ENCODE measurements at regions not wholly inside any gene's neighbourhood (a gene's known extent, or its start where the extent isn't known, plus 50 kb on each side); places are given as distances from the start of the nearest gene placed in this dataset.
"Not testable (repeated sequence)": the region's sequence is repeated elsewhere in the genome, so short reads cannot be mapped to it uniquely, and the experiment has no call there.

GRCh38 chr3:101913168-101913567 is 63.9 kb downstream of the NFKBIZ start:
- Histone ChIP-seq H3K27ac (ENCODE audit: low read depth, low read length, poor library complexity, severe bottlenecking) (no peak overlapping the region), H3K4me3 (ENCODE audit: low read depth, low read length, poor library complexity, severe bottlenecking) (no peak overlapping the region), H3K4me1 (ENCODE audit: insufficient read depth, low read length, poor library complexity, severe bottlenecking) (no peaks in the 10 kb centered on the region), H3K9me2 (ENCODE audit: insufficient read depth, low read length) (no peaks in the 10 kb centered on the region), H3K79me2 (ENCODE audit: insufficient read depth, low read depth, low read length) (no peaks in the 10 kb centered on the region), H2AFZ (ENCODE audit: low read length) (peak overlapping the region; percentile 44; the same call in 1 of the 2 replicates), H3K9me3 (ENCODE audit: low read length) (0 out of 2 replicates have a peak, but pooled peaks cover 5% of the 10 kb centered on the region), H3K4me2 (ENCODE audit: low read length) (no peak overlapping the region), H3K36me3 (ENCODE audit: insufficient read depth, low read length) (no peaks in the 10 kb centered on the region), H4K20me1 (ENCODE audit: insufficient read depth, low read length) (no peaks in the 10 kb centered on the region)
- no TSS peak for BruUV-seq (replicated peaks)
- ChIA-PET POLR2A (no interaction called here), CTCF (ENCODE audit: unreplicated experiment) (no interaction called here)
- DNase-seq (ENCODE audit: low spot score) = no peak
- intact Hi-C loops (cut with micrococcal nuclease; ENCODE audit: unreplicated experiment) = no loop called here
- TF ChIP-seq, protein P1, sequence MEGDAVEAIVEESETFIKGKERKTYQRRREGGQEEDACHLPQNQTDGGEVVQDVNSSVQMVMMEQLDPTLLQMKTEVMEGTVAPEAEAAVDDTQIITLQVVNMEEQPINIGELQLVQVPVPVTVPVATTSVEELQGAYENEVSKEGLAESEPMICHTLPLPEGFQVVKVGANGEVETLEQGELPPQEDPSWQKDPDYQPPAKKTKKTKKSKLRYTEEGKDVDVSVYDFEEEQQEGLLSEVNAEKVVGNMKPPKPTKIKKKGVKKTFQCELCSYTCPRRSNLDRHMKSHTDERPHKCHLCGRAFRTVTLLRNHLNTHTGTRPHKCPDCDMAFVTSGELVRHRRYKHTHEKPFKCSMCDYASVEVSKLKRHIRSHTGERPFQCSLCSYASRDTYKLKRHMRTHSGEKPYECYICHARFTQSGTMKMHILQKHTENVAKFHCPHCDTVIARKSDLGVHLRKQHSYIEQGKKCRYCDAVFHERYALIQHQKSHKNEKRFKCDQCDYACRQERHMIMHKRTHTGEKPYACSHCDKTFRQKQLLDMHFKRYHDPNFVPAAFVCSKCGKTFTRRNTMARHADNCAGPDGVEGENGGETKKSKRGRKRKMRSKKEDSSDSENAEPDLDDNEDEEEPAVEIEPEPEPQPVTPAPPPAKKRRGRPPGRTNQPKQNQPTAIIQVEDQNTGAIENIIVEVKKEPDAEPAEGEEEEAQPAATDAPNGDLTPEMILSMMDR (conservative IDR thresholded peaks at IDR 0.05; ENCODE audit: low read length) = no peak
- no peak for TF ChIP-seq EZH2phosphoT487 (IDR thresholded peaks at IDR 0.05; ENCODE audit: borderline replicate concordance, low read depth, low read length)

DNA sequence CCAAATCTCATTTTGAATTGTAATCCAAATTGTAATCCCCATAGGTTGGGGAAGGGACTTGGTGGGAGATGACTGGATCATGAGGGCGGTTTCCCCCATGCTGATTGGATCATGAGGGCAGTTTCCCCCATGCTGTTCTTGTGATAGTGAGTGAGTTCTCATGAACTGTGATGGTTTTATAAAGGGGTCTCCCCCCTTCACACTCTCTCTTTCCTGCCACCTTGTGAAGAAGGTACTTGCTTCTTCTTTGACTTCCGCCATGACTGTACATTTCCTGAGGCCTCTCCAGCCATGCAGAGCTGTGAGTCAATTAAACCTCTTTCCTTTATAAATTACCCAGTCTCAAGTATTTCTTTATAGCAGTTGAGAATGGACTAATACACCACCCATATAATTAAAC is 68.4 kb downstream of the NFKBIZ start:
- intact Hi-C loops (cut with micrococcal nuclease; ENCODE audit: unreplicated experiment); H3K4me2 ChIP-seq (ENCODE audit: low read length); H4K20me1 ChIP-seq (ENCODE audit: insufficient read depth, low read length); H3K9me3 ChIP-seq (ENCODE audit: low read length); H3K36me3 ChIP-seq (ENCODE audit: insufficient read depth, low read length); DNase-seq (ENCODE audit: low spot score); H3K9me2 ChIP-seq (ENCODE audit: insufficient read depth, low read length); CTCF ChIA-PET (ENCODE audit: unreplicated experiment); H3K27ac ChIP-seq (ENCODE audit: low read depth, low read length, poor library complexity, severe bottlenecking); H3K4me3 ChIP-seq (ENCODE audit: low read depth, low read length, poor library complexity, severe bottlenecking); BruUV-seq (replicated peaks); H3K4me1 ChIP-seq (ENCODE audit: insufficient read depth, low read length, poor library complexity, severe bottlenecking); H3K79me2 ChIP-seq (ENCODE audit: insufficient read depth, low read depth, low read length); H2AFZ ChIP-seq (ENCODE audit: low read length): not testable (repeated sequence)
- POLR2A ChIA-PET = interaction anchor here (1.1 to 1.9 kb wide), 2 partner anchors 15 to 17 kb away, joined by 4 to 5 read pairs; no protein-coding TSS in a partner anchor

DNA sequence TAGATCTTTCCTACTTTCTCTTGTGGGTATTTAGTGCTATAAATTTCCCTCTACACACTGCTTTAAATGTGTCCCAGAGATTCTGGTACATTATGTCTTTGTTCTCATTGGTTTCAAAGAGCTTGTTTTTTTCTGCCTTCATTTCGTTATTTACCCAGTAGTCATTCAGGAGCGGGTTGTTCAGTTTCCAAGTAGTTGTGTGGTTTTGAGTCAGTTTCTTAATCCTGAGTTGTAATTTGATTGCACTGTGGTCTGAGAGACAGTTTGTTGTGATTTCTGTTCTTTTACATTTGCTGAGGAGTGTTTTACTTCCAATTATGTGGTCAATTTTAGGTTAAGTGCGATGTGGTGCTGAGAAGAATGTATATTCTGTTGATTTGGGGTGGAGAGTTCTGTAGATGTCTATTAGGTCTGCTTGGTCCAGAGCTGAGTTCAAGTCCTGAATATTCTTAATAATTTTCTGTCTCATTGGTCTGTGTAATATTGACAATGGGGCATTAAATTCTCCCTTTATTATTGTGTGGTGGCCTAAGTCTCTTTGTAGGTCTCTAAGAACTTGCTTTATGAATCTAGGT is 72.9 kb downstream of the NFKBIZ start:
- DNase-seq (ENCODE audit: low spot score); H3K36me3 ChIP-seq (ENCODE audit: insufficient read depth, low read length); CTCF ChIA-PET (ENCODE audit: unreplicated experiment); H3K4me2 ChIP-seq (ENCODE audit: low read length); H3K9me2 ChIP-seq (ENCODE audit: insufficient read depth, low read length); intact Hi-C loops (cut with micrococcal nuclease; ENCODE audit: unreplicated experiment); H4K20me1 ChIP-seq (ENCODE audit: insufficient read depth, low read length); H3K4me3 ChIP-seq (ENCODE audit: low read depth, low read length, poor library complexity, severe bottlenecking); BruUV-seq (replicated peaks); H3K79me2 ChIP-seq (ENCODE audit: insufficient read depth, low read depth, low read length); H2AFZ ChIP-seq (ENCODE audit: low read length); H3K9me3 ChIP-seq (ENCODE audit: low read length); H3K27ac ChIP-seq (ENCODE audit: low read depth, low read length, poor library complexity, severe bottlenecking); H3K4me1 ChIP-seq (ENCODE audit: insufficient read depth, low read length, poor library complexity, severe bottlenecking): not testable (repeated sequence)
- POLR2A ChIA-PET = interaction anchor here (0.6 to 0.8 kb wide), 3 partner anchors 11 to 29 kb away, joined by 3 to 6 read pairs (median 3); no protein-coding TSS in a partner anchor

- H3K4me1 ChIP-seq (ENCODE audit: insufficient read depth, low read length, poor library complexity, severe bottlenecking); BruUV-seq (replicated peaks); H4K20me1 ChIP-seq (ENCODE audit: insufficient read depth, low read length); H3K79me2 ChIP-seq (ENCODE audit: insufficient read depth, low read depth, low read length); H3K9me2 ChIP-seq (ENCODE audit: insufficient read depth, low read length); H3K9me3 ChIP-seq (ENCODE audit: low read length); H3K27ac ChIP-seq (ENCODE audit: low read depth, low read length, poor library complexity, severe bottlenecking); DNase-seq (ENCODE audit: low spot score); H3K36me3 ChIP-seq (ENCODE audit: insufficient read depth, low read length); intact Hi-C loops (cut with micrococcal nuclease; ENCODE audit: unreplicated experiment); CTCF ChIA-PET (ENCODE audit: unreplicated experiment); H3K4me3 ChIP-seq (ENCODE audit: low read depth, low read length, poor library complexity, severe bottlenecking); H3K4me2 ChIP-seq (ENCODE audit: low read length): not testable (repeated sequence)
- POLR2A ChIA-PET = interaction anchor here (1.1 to 3.0 kb wide), 2 partner anchors 8 to 12 kb away, joined by 3 to 20 read pairs; no protein-coding TSS in a partner anchor
- H2AFZ ChIP-seq (ENCODE audit: low read length) = peak overlapping the region; percentile 54; the same call in 1 of the 2 replicates
These were observed 75.3 kb downstream of the NFKBIZ start for GRCh38 chr3:101924621-101925020.

- H4K20me1 ChIP-seq (ENCODE audit: insufficient read depth, low read length); DNase-seq (ENCODE audit: low spot score); intact Hi-C loops (cut with micrococcal nuclease; ENCODE audit: unreplicated experiment); H3K27ac ChIP-seq (ENCODE audit: low read depth, low read length, poor library complexity, severe bottlenecking); H3K4me2 ChIP-seq (ENCODE audit: low read length); H3K4me1 ChIP-seq (ENCODE audit: insufficient read depth, low read length, poor library complexity, severe bottlenecking); H3K36me3 ChIP-seq (ENCODE audit: insufficient read depth, low read length); H3K4me3 ChIP-seq (ENCODE audit: low read depth, low read length, poor library complexity, severe bottlenecking); H3K79me2 ChIP-seq (ENCODE audit: insufficient read depth, low read depth, low read length); H3K9me2 ChIP-seq (ENCODE audit: insufficient read depth, low read length); H3K9me3 ChIP-seq (ENCODE audit: low read length); BruUV-seq (replicated peaks); CTCF ChIA-PET (ENCODE audit: unreplicated experiment): not testable (repeated sequence)
- POLR2A ChIA-PET = interaction anchor here (0.5 to 3.0 kb wide), 4 partner anchors 8 to 412 kb away, joined by 3 to 20 read pairs (median 5); partner anchors contain the start of gene SENP7
- peak overlapping the region; percentile 54; the same call in 1 of the 2 replicates for H2AFZ ChIP-seq (ENCODE audit: low read length)
These were observed 75.8 kb downstream of the NFKBIZ start for GRCh38 chr3:101925124-101925523.
